Muscle of leg (tissue), 3 donors: ENCODE measurements at regions not wholly inside any gene's neighbourhood (a gene's known extent, or its start where the extent isn't known, plus 50 kb on each side); places are given as distances from the start of the nearest gene placed in this dataset.

Experiments
- DNase-seq: peaks from one replicate; pipeline ENCODE4 v3.0.0; 2013
- H3K27ac ChIP-seq: one replicate; pipeline ENCODE4 v1.5.1; 2013; ENCODE audit warnings: mild to moderate bottlenecking, low read length, control low read depth
- H3K27me3 ChIP-seq: one replicate; pipeline ENCODE4 v1.6.1; 2013; ENCODE audit warnings: low read length; ENCODE audit not compliant: control insufficient read depth, insufficient read depth
- H3K36me3 ChIP-seq: one replicate; pipeline ENCODE4 v1.6.1; 2013; ENCODE audit warnings: low read length; ENCODE audit not compliant: control insufficient read depth, insufficient read depth
- H3K4me1 ChIP-seq: one replicate; pipeline ENCODE4 v1.6.1; 2013; ENCODE audit warnings: low read length; ENCODE audit not compliant: control insufficient read depth, insufficient read depth
- H3K4me3 ChIP-seq: one replicate; pipeline ENCODE4 v1.5.1; 2013; ENCODE audit warnings: low read length, control low read depth
- H3K9me3 ChIP-seq: replicated peaks from 2 replicates; pipeline ENCODE4 v1.6.1; 2013; ENCODE audit warnings: low read depth, low read length; ENCODE audit not compliant: control insufficient read depth
- WGBS: methylation state at CpG from one replicate; pipeline ENCODE4 v1.1.5; 2013; ENCODE audit warnings: missing lambda C conversion rate; ENCODE audit not compliant: insufficient coverage; 5-methylcytosine and 5-hydroxymethylcytosine counted together

DNA sequence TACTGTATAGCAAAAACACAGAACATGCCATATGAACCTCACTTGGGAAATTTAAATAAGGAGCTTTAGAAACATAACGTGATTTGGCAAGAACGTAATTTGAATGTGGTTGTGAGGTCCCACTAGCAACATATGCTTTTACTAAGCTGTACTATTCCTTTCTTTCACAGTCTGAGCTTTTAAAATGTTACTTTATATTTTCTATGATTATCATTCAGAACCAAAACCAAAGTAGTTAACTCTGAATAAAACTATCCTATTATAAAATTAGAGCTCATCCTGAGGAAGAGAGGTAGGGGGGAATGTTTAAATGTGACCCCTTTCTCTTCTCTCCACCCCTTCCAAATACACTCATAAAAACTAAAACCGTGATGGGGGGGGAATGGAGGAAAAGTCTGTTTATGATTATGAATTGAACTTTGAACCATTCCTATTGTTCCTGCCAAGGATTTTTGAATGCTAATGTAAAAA lies 435.7 kb downstream of the NFIB start:
- peak; percentile 94 for DNase-seq
- Histone ChIP-seq H3K27ac (peak overlapping the region; percentile 90), H3K4me1 (peaks cover 3% of the 10 kb centered on the region), H3K4me3 (no peak overlapping the region), H3K27me3 (no peaks in the 10 kb centered on the region), H3K36me3 (no peaks in the 10 kb centered on the region), H3K9me3 (peaks cover 11% of the 10 kb centered on the region)
- no CpG with 5 or more reads among the region's 3 CpGs for WGBS

DNA sequence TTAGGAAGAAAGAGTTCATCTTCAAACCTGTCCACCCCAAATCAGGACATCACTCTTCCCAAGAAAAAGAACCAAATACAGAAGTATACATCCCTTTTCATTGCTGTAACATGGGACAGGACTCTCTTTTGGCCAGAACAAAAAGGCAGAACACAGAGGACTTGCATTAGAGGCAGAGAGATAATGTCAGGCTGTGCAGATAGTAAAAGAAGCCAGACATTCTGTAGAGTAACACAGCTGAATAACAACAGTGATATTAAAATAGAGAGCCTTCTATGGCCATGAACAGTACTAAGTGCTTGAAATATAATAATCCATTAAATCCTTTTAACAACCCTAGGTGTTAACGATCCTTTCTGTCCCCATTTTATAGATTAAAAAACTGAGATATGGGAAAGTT lies 437.2 kb downstream of the NFIB start:
- H3K9me3 ChIP-seq, result peaks cover 12% of the 10 kb centered on the region
- H3K4me3 ChIP-seq, result no peak overlapping the region
- WGBS, result no CpG with 5 or more reads among the region's 1 CpG
- peaks cover 3% of the 10 kb centered on the region for H3K4me1 ChIP-seq
- H3K27ac ChIP-seq, result peak overlapping the region; percentile 54
- H3K36me3 ChIP-seq, result no peaks in the 10 kb centered on the region
- no peaks in the 10 kb centered on the region for H3K27me3 ChIP-seq
- DNase-seq, result no peak

DNA sequence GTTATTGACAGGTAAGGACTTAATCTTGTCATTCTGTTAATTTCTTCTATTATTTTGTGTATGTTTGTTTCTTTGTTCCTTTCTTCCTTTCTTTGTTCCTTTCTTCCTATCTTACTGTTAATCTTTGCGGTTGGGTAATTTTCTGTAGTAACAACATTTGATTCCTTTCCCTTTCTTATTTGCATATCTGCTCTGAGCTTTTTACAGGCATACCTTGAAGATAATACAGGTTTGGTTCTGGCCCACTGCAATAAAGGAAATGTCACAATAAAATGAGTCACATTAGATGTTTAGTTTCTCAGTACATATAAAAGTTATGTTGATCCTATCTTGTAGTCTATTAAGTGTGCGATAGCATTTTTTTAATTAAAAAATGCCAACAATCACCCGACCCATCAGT lies 440.7 kb downstream of the NFIB start:
- H3K27ac ChIP-seq, result no peak overlapping the region
- no peaks in the 10 kb centered on the region for H3K27me3 ChIP-seq
- no CpG with 5 or more reads among the region's 3 CpGs for WGBS
- H3K4me3 ChIP-seq, result no peak overlapping the region
- no peaks in the 10 kb centered on the region for H3K36me3 ChIP-seq
- H3K4me1 ChIP-seq, result no peaks in the 10 kb centered on the region
- peaks cover 12% of the 10 kb centered on the region for H3K9me3 ChIP-seq
- no peak for DNase-seq

DNA sequence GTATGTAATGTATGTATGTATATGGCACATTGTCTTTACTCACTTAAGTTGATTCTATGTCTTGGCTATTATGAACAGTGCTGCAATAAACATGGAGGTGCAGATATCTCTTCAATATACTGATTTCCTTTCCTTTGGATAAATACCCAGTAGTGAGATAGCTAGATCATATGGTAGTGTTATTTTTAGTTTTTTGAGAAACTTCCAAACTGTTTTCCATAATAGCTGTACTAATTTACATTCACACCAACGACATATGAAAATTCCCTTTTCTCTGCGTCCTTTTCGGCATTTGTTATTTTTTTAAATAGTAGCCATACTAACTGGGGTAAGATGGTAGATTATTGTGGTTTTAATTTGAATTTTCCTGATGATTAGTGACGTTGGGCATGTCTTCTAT lies 445.6 kb downstream of the NFIB start:
- peaks cover 2% of the 10 kb centered on the region for H3K9me3 ChIP-seq
- H3K4me3 ChIP-seq, result no peak overlapping the region
- no CpG with 5 or more reads among the region's 4 CpGs for WGBS
- no peak overlapping the region for H3K27ac ChIP-seq
- no peaks in the 10 kb centered on the region for H3K36me3 ChIP-seq
- H3K4me1 ChIP-seq, result peaks cover 4% of the 10 kb centered on the region
- no peaks in the 10 kb centered on the region for H3K27me3 ChIP-seq
- DNase-seq, result no peak

DNA sequence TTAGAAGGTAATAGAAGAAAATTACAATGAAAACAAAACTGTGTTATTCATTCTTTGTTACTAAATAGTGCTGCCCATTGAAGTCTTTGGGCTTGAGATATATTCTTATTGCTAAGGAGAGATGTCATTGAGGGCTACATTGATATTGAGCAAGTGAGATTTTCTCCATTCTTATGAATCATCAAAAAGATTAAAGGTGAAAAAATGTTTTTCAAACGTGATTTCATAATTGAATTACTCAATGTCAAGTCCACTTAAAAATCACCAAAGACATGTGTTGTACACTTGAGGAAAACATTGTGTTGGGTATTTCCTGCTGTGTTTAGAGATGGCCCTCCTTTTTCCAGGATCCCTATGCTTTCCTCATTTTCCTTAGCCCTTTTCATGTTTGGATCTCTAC lies 448.1 kb downstream of the NFIB start:
- Histone ChIP-seq H3K27me3 (no peaks in the 10 kb centered on the region), H3K9me3 (no peaks in the 10 kb centered on the region), H3K4me3 (no peak overlapping the region), H3K27ac (no peak overlapping the region), H3K4me1 (peaks cover 10% of the 10 kb centered on the region), H3K36me3 (no peaks in the 10 kb centered on the region)
- DNase-seq, result no peak
- WGBS, result no CpG with 5 or more reads among the region's 1 CpG

DNA sequence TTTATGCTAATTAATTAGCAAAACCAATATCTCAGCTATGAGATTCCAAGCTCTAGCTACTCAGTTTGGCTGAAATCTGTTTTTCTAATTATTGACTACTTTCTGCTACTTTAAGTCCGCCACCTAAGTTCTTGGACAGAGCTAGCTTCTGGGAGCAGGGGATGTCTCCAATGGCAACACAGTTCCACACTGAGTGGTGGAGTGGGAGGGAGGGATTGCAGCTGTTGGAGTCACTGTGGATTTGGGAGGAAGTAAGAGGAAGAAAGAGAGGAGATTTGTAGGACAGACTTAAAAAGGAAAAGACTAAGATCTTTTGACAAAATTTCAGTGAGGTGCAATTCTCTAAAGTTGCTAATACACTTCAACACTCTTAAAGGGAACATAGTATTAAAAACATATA lies 450.8 kb downstream of the NFIB start:
- Histone ChIP-seq H3K36me3 (no peaks in the 10 kb centered on the region), H3K4me1 (peaks cover 10% of the 10 kb centered on the region), H3K27ac (peak overlapping the region; percentile 87), H3K9me3 (no peaks in the 10 kb centered on the region), H3K4me3 (no peak overlapping the region), H3K27me3 (no peaks in the 10 kb centered on the region)
- peak; percentile 99 for DNase-seq
- 14% methylated on average over 1 of the region's 1 CpG for WGBS

DNA sequence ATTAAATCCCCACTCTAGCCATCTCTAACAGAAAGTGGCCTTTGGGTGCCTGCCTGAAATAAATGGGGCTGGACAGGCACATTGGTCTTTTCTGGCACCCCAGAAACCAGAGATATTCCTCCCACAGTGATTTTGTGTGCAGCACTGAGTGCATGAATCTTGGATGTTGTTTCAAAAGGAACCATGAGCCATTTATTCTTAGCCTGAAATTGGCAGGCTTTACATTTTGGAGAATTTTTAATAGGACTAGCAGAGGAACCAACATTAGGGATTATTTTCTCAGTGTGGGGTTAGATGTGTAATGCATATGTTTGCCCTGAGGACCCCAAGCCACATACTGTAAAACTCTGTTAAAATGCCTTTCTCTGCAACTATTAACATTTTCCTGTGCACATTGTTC lies 451.3 kb downstream of the NFIB start:
- peak overlapping the region; percentile 87 for H3K27ac ChIP-seq
- DNase-seq, result peak; percentile 97
- H3K27me3 ChIP-seq, result no peaks in the 10 kb centered on the region

DNA sequence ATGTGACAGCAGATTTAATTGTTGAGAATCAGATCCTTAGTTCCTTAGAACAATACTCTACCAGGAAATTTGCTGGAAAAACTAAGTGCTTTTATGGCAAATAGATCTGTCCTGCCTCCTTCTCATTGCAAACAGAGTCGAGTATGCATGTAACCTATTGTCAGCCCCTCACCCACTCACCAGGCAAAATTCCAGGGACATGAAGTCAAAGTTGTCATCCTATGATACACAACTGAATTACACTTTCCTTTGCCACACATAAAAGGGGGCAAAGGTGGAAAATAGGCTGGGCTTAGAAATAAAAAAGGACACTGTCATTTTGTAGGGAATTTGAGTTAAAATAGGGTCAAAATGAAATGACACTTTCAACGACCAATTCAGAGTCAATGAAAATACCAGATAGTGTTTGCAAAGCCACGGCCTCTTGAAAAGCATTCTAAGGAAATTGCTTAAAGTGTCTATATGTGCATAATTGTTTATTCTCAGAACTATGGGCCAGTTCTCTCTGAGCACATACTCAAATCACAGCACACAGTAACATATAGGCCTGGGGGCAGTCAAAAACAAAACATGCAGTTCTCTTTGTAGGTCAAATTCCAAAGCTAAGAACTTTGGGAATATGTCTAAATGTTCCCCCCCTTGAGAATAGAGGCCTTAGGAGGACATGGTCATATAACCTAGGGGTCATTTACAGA lies 452.8 kb downstream of the NFIB start:
- H3K9me3 ChIP-seq, result no peaks in the 10 kb centered on the region
- H3K27me3 ChIP-seq, result no peaks in the 10 kb centered on the region
- H3K27ac ChIP-seq, result no peak overlapping the region
- H3K4me3 ChIP-seq, result no peak overlapping the region
- peaks cover 10% of the 10 kb centered on the region for H3K4me1 ChIP-seq
- no peaks in the 10 kb centered on the region for H3K36me3 ChIP-seq
- no CpG with 5 or more reads among the region's 3 CpGs for WGBS
- DNase-seq, result peak; percentile 55

More for the DNA sequence above, 451.3 kb downstream of the NFIB start:
- Histone ChIP-seq H3K4me3 (no peak overlapping the region), H3K9me3 (no peaks in the 10 kb centered on the region), H3K36me3 (no peaks in the 10 kb centered on the region), H3K4me1 (peaks cover 10% of the 10 kb centered on the region)

DNA sequence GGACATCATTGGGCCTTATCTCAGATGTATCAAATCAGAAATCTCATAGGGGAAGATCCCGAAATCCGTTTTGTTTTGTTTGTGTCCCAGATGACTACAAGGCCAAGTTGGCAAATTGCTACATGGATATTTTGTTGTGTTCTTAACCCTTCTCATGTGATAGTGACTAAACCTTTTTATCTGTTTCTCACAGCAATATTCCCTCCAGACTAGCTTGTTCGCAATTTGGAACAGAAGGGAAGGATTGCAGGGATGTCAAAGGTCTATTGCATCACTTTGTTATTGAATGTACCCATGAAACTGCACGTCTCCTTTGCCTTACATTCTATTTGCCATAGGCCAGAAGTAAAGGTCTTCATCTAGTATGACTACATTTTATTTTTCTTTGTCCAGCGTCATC lies 453.9 kb downstream of the NFIB start:
- Histone ChIP-seq H3K27ac (no peak overlapping the region), H3K36me3 (no peaks in the 10 kb centered on the region), H3K4me3 (no peak overlapping the region), H3K4me1 (peaks cover 8% of the 10 kb centered on the region), H3K27me3 (no peaks in the 10 kb centered on the region), H3K9me3 (no peaks in the 10 kb centered on the region)
- 90% methylated on average over 2 of the region's 5 CpGs for WGBS
- no peak for DNase-seq

DNA sequence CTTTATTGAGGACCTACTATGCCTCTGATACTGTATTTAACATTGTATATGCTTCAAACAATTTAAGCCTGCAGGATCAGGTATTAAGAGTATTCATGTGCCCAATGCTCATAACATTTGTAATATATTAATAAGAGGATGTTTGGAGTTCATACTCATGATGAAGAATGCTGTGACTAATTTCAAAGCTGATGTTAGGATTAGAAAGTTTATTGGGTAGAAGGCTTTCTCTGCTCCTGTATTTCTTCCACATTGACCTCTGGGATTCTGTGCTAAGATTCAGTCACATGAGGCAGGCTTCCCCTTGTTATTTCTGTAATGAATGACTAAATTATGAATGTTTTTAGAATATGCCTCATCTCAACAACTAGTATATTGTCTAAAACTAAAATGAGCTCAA lies 456.4 kb downstream of the NFIB start:
- no peak overlapping the region for H3K4me3 ChIP-seq
- no peak overlapping the region for H3K27ac ChIP-seq
- H3K27me3 ChIP-seq, result no peaks in the 10 kb centered on the region
- peaks cover 4% of the 10 kb centered on the region for H3K4me1 ChIP-seq
- H3K36me3 ChIP-seq, result no peaks in the 10 kb centered on the region
- no peaks in the 10 kb centered on the region for H3K9me3 ChIP-seq
- DNase-seq, result no peak

DNA sequence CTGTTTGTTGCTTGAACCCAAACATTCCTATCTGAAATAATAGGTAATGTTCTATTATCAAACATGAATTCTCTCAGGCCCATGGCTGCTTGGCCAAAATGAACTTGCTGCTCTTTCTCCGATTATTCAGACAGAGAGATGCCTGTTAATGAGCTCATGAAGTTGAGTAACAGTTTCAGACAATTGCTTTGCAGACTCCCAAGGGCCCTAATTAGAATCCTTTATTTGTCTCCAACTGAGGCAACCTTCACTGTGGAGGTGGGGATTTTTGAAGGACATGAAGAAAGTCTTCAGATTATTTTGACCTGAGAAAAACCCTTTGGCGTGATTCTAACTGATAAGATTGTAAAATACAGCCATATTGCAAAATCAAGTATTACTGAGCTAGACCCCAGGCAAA lies 466.7 kb downstream of the NFIB start:
- H3K27me3 ChIP-seq, result no peaks in the 10 kb centered on the region
- H3K4me3 ChIP-seq, result no peak overlapping the region
- no peaks in the 10 kb centered on the region for H3K36me3 ChIP-seq
- H3K9me3 ChIP-seq, result peaks cover 4% of the 10 kb centered on the region
- H3K27ac ChIP-seq, result no peak overlapping the region
- DNase-seq, result no peak
- H3K4me1 ChIP-seq, result no peaks in the 10 kb centered on the region
- no CpG with 5 or more reads among the region's 2 CpGs for WGBS
